Panc1 (cell line): ENCODE measurements at regions not wholly inside any gene's neighbourhood (a gene's known extent, or its start where the extent isn't known, plus 50 kb on each side); places are given as distances from the start of the nearest gene placed in this dataset.

ENCODE experiments used
- ATAC-seq: fragments of 200-7000 bp; cut with Tn5 transposase; 2 replicates; pipeline ENCODE4 v1.9.1; 2020; ENCODE audit warnings: mild to moderate bottlenecking, moderate library complexity
- BruUV-seq: library from RNA; stranded (reverse); fragments of 400-500 nt; replicated peaks from 2 replicates; lab custom pipeline; 2021; lab: Mats Ljungman, UMichigan
- CTCF ChIA-PET: fragments of 300-600 bp; sonication (Branson Sonifier 250); formaldehyde crosslinking; loops from one replicate; lab custom pipeline; 2022; ENCODE audit warnings: antibody characterized with exemption; lab: Charles Lee
- POLR2A ChIA-PET: fragments of 300-600 bp; sonication (Branson Sonifier 250); formaldehyde crosslinking; loops from one replicate; lab custom pipeline; 2022; ENCODE audit warnings: antibody characterized with exemption; lab: Charles Lee
- DNase-seq: peaks from one replicate; pipeline ENCODE4 v3.0.0-alpha.2; 2010; ENCODE audit warnings: low read depth, low spot score
- H3K27ac ChIP-seq: 2 replicates; pipeline ENCODE4 v1.5.1; 2011; ENCODE audit warnings: mild to moderate bottlenecking, low read length, inconsistent platforms
- H3K27me3 ChIP-seq: fragments of 200-500 bp; sonication (Bioruptor generic); 2 replicates; pipeline ENCODE4 v1.6.0; 2014; ENCODE audit warnings: low read length, inconsistent platforms; ENCODE audit not compliant: control insufficient read depth, insufficient read depth
- H3K36me3 ChIP-seq: fragments of 200-500 bp; sonication (Bioruptor generic); 2 replicates; pipeline ENCODE4 v1.5.1; 2014; ENCODE audit warnings: inconsistent platforms, mild to moderate bottlenecking, low read length, moderate library complexity; ENCODE audit not compliant: control insufficient read depth, insufficient read depth
- H3K4me1 ChIP-seq: 2 replicates; pipeline ENCODE4 v1.5.1; 2011; ENCODE audit warnings: inconsistent platforms, mild to moderate bottlenecking, low read length, moderate library complexity; ENCODE audit not compliant: control insufficient read depth, insufficient read depth
- H3K4me3 ChIP-seq, 2 experiments: 2 replicates each; pipeline ENCODE4 v1.5.1; 2011 to 2012; ENCODE audit warnings: low read depth in 2 of 2, low read length in 2 of 2, mild to moderate bottlenecking in 2 of 2, inconsistent platforms in 1 of 2, moderate library complexity in 1 of 2
- H3K9me3 ChIP-seq: fragments of 200-500 bp; sonication (Bioruptor generic); 2 replicates; pipeline ENCODE4 v1.5.1; 2014; ENCODE audit warnings: low read depth, mild to moderate bottlenecking, inconsistent platforms, low read length, moderate library complexity; ENCODE audit not compliant: control insufficient read depth, insufficient read depth
- CTCF ChIP-seq: fragments of 450-650 bp; IDR thresholded peaks from 2 replicates; pipeline ENCODE4 v1.5.1; 2017; ENCODE audit warnings: mild to moderate bottlenecking
- POLR2AphosphoS5 ChIP-seq: IDR thresholded peaks from 2 replicates; pipeline ENCODE4 v1.6.1; 2012; ENCODE audit warnings: mild to moderate bottlenecking, low read depth, low read length, moderate library complexity
- REST ChIP-seq, 2 experiments: IDR thresholded peaks; 2 replicates each; pipeline ENCODE4 v1.6.1; 2011 to 2012; ENCODE audit warnings: low read depth in 2 of 2, control low read depth in 1 of 2, low read length in 1 of 2, mild to moderate bottlenecking in 1 of 2, moderate library complexity in 1 of 2; ENCODE audit not compliant: insufficient read depth in 1 of 2
- SIN3A ChIP-seq: IDR thresholded peaks from 2 replicates; pipeline ENCODE4 v1.6.1; 2012; ENCODE audit warnings: low read depth, mild to moderate bottlenecking, low read length, moderate library complexity, borderline replicate concordance; ENCODE audit not compliant: insufficient read depth
- TCF7L2 ChIP-seq: IDR thresholded peaks from 2 replicates; pipeline ENCODE4 v1.6.1; 2011; ENCODE audit warnings: mild to moderate bottlenecking, low read depth, low read length, inconsistent platforms
- in situ Hi-C: cut with HindIII; loops from 2 replicates; pipeline ENCODE4 v1.10.0; 2016; ENCODE audit warnings: low sequenced_read_pairs, low pct_unique_long_range_greater_than_20kb
- intact Hi-C: fragments of 100-400 bp; cut with micrococcal nuclease; formaldehyde crosslinking; loops from one replicate; pipeline ENCODE4 v1.10.0; 2022; ENCODE audit not compliant: unreplicated experiment

GRCh38 chr18:42632801-42633200, 482.7 kb downstream of the RIT2 start:
- intact Hi-C loops (no loop called here), in situ Hi-C loops (no loop called here)
- no peak overlapping the region for H3K4me3 ChIP-seq
- ChIA-PET POLR2A (no interaction called here), CTCF (no interaction called here)
- no TSS peak for BruUV-seq
- ATAC-seq (no peak), DNase-seq (no peak)
- H3K36me3 ChIP-seq: no peaks in the 10 kb centered on the region
- no peak overlapping the region for H3K27ac ChIP-seq
- H3K4me1 ChIP-seq: no peaks in the 10 kb centered on the region
- no peaks in the 10 kb centered on the region for H3K27me3 ChIP-seq
- TF ChIP-seq REST (IDR thresholded peaks at IDR 0.05; ENCODE audit: insufficient read depth in 1 of 2, low read depth in 2 of 2, low read length in 1 of 2) (no peak), CTCF (no peak), POLR2AphosphoS5 (no peak), SIN3A (no peak), TCF7L2 (no peak)
- no peaks in the 10 kb centered on the region for H3K9me3 ChIP-seq

- TF ChIP-seq CTCF (no peak), TCF7L2 (no peak), POLR2AphosphoS5 (no peak), REST (IDR thresholded peaks at IDR 0.05; ENCODE audit: insufficient read depth in 1 of 2, low read depth in 2 of 2, low read length in 1 of 2) (no peak), SIN3A (no peak)
- Histone ChIP-seq H3K4me3 (no peak overlapping the region), H3K27ac (no peak overlapping the region), H3K9me3 (no peaks in the 10 kb centered on the region), H3K27me3 (no peaks in the 10 kb centered on the region), H3K4me1 (no peaks in the 10 kb centered on the region), H3K36me3 (no peaks in the 10 kb centered on the region)
- ChIA-PET POLR2A (interaction anchor here (0.7 kb wide), 1 partner anchor 280 kb away, joined by 5 read pairs; no protein-coding TSS in a partner anchor), CTCF (interaction anchor here (0.5 to 0.6 kb wide), 2 partner anchors 34 to 1421 kb away, joined by 3 read pairs; no protein-coding TSS in a partner anchor)
- no TSS peak for BruUV-seq
- DNase-seq: no peak
- in situ Hi-C loops (no loop called here), intact Hi-C loops (no loop called here)
- ATAC-seq: no peak
Observed at GRCh38 chr18:42635378-42636048, 480.0 kb downstream of the RIT2 start.
